Esophagus squamous epithelium (tissue), 5 donors: ENCODE measurements at regions not wholly inside any gene's neighbourhood (a gene's known extent, or its start where the extent isn't known, plus 50 kb on each side); places are given as distances from the start of the nearest gene placed in this dataset.

Experiments
- DNase-seq: peaks from one replicate; lab custom pipeline; 2025; lab: John Stamatoyannopoulos, UW
- H3K27ac ChIP-seq, 4 donors: fragments of 200-600 bp; sonication (generic); one replicate each; pipeline ENCODE4 v1.5.1; 2016 to 2019; ENCODE audit warnings: mild to moderate bottlenecking in 1 of 4
- H3K27me3 ChIP-seq, 4 donors: fragments of 200-600 bp; sonication (generic); 1 replicate in 3 of 4; 2 replicates in 1 of 4; pipeline versions ENCODE4 v1.5.1 to v1.6.0; 2017 to 2021; ENCODE audit warnings: antibody characterized with exemption in 1 of 4
- H3K36me3 ChIP-seq, 3 donors: fragments of 200-600 bp; sonication (generic); one replicate each; pipeline ENCODE4 v1.5.1; 2016 to 2019
- H3K4me1 ChIP-seq, 3 donors: fragments of 200-600 bp; sonication (generic); one replicate each; pipeline ENCODE4 v1.5.1; 2017 to 2019
- H3K4me3 ChIP-seq, 4 donors: fragments of 200-600 bp; sonication (generic); 1 replicate in 3 of 4; 2 replicates in 1 of 4; pipeline ENCODE4 v1.5.1; 2016 to 2019; ENCODE audit warnings: mild to moderate bottlenecking in 2 of 4, moderate library complexity in 1 of 4
- H3K9me3 ChIP-seq, 3 donors: fragments of 200-600 bp; sonication (generic); one replicate each; pipeline ENCODE4 v1.5.1; 2016 to 2019
- POLR2A ChIP-seq, 4 donors: fragments of 450-650 bp; IDR thresholded peaks; one replicate each; pipeline ENCODE4 v1.6.1; 2017; ENCODE audit warnings: antibody characterized with exemption in 4 of 4, mild to moderate bottlenecking in 4 of 4, moderate library complexity in 3 of 4
- whole genome bisulfite sequencing, 2 donors: methylation state at CpG; one replicate each; pipeline ENCODE4 v1.1.5; 2018; 5-methylcytosine and 5-hydroxymethylcytosine counted together
- intact Hi-C: fragments of 100-400 bp; cut with DNase I; formaldehyde crosslinking; loops from one replicate; pipeline ENCODE4 v1.15.0; 2022
- TF ChIP-seq, protein P1 (sequence below), 6 experiments: fragments of 450-650 bp in 4 of 6; fragments of 200-600 bp in 2 of 6; sonication (generic) in 2 of 6; IDR thresholded peaks; one replicate each; pipeline ENCODE4 v1.5.1; 2016 to 2019; ENCODE audit warnings: antibody characterized with exemption in 6 of 6, mild to moderate bottlenecking in 4 of 6, moderate library complexity in 4 of 6
- donor health status: DM: yes; HTN: yes; CAD: no.

GRCh38 chr10:4775808-4776207, 50.2 kb upstream of the AKR1E2 start:
- intact Hi-C loops, result no loop called here

DNA sequence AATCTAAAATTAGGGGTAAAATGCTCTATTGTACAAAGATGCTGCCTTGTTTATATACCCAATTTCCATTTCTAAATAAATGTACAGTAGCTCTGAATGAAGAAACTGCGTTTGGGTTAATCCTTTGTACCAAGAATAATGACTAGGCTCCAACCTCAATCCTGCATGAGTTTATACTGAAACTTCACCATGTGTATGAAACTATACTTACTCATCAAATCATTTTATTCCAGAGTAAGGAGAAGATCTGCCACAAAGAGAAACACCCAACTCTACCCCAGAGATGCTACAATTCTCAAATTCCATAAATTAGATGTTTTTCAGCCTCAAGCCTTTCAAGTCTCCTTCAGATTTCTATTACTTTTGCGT, 53.8 kb upstream of the AKR1E2 start:
- H3K27ac ChIP-seq, result no peak overlapping the region
- intact Hi-C loops, result no loop called here
- 67 to 80% methylated on average over 2 of the region's 2 CpGs for WGBS, 2 donors
- peaks cover 0 to 23% (median 0%) of the 10 kb centered on the region in 3 donors for H3K4me1 ChIP-seq
- H3K36me3 ChIP-seq, result no peaks in the 10 kb centered on the region
- no peak overlapping the region for H3K4me3 ChIP-seq
- DNase-seq, result no peak
- no peaks in the 10 kb centered on the region for H3K9me3 ChIP-seq
- no peaks in the 10 kb centered on the region for H3K27me3 ChIP-seq
- TF ChIP-seq POLR2A (IDR thresholded peaks at IDR 0.05), result no peak
- TF ChIP-seq, protein P1, sequence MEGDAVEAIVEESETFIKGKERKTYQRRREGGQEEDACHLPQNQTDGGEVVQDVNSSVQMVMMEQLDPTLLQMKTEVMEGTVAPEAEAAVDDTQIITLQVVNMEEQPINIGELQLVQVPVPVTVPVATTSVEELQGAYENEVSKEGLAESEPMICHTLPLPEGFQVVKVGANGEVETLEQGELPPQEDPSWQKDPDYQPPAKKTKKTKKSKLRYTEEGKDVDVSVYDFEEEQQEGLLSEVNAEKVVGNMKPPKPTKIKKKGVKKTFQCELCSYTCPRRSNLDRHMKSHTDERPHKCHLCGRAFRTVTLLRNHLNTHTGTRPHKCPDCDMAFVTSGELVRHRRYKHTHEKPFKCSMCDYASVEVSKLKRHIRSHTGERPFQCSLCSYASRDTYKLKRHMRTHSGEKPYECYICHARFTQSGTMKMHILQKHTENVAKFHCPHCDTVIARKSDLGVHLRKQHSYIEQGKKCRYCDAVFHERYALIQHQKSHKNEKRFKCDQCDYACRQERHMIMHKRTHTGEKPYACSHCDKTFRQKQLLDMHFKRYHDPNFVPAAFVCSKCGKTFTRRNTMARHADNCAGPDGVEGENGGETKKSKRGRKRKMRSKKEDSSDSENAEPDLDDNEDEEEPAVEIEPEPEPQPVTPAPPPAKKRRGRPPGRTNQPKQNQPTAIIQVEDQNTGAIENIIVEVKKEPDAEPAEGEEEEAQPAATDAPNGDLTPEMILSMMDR (IDR thresholded peaks at IDR 0.05), result no peak

More at GRCh38 chr10:4775808-4776207, 50.2 kb upstream of the AKR1E2 start:
- no peak overlapping the region for H3K27ac ChIP-seq
- H3K4me3 ChIP-seq, result no peak overlapping the region
- no peaks in the 10 kb centered on the region for H3K27me3 ChIP-seq
- H3K36me3 ChIP-seq, result no peaks in the 10 kb centered on the region
- no peaks in the 10 kb centered on the region for H3K9me3 ChIP-seq
- peaks cover 0 to 20% (median 4%) of the 10 kb centered on the region in 3 donors for H3K4me1 ChIP-seq
- WGBS, 2 donors, result 68 to 85% methylated on average over 2 of the region's 2 CpGs
- no peak for DNase-seq
- TF ChIP-seq POLR2A (IDR thresholded peaks at IDR 0.05), result no peak
- TF ChIP-seq, protein P1 (IDR thresholded peaks at IDR 0.05), result no peak

GRCh38 chr10:4771554-4772201, 54.3 kb upstream of the AKR1E2 start:
- peak overlapping the region; percentile 7 to 73 (median 62) for H3K27ac ChIP-seq
- no peaks in the 10 kb centered on the region for H3K27me3 ChIP-seq
- DNase-seq, result no peak
- no peaks in the 10 kb centered on the region for H3K9me3 ChIP-seq
- H3K4me1 ChIP-seq, result peaks cover under 1 to 28% (median 2%) of the 10 kb centered on the region in 3 donors
- no peak overlapping the region for H3K4me3 ChIP-seq
- 71 to 80% methylated on average over 5 of the region's 5 CpGs for WGBS, 2 donors
- intact Hi-C loops, result no loop called here
- no peaks in the 10 kb centered on the region for H3K36me3 ChIP-seq
- TF ChIP-seq, protein P1 (IDR thresholded peaks at IDR 0.05), result no peak
- TF ChIP-seq POLR2A (IDR thresholded peaks at IDR 0.05), result no peak

GRCh38 chr10:4770801-4771553, 55.0 kb upstream of the AKR1E2 start:
- Histone ChIP-seq H3K27me3 (no peaks in the 10 kb centered on the region), H3K27ac (peak overlapping the region; percentile 7 to 73 (median 62)), H3K4me1 (peaks cover 7 to 35% (median 7%) of the 10 kb centered on the region in 3 donors), H3K36me3 (no peaks in the 10 kb centered on the region), H3K4me3 (no peak overlapping the region), H3K9me3 (no peaks in the 10 kb centered on the region)
- intact Hi-C loops, result no loop called here
- no peak for TF ChIP-seq POLR2A (IDR thresholded peaks at IDR 0.05)
- TF ChIP-seq, protein P1 (IDR thresholded peaks at IDR 0.05), result peak in 5 of 6 experiments; percentile 8 to 61 (median 37)
- WGBS, 2 donors, result 4 to 6% methylated on average over 3 of the region's 3 CpGs
- DNase-seq, result no peak

- Histone ChIP-seq H3K36me3 (no peaks in the 10 kb centered on the region), H3K27ac (peak overlapping the region in 1 of 4 donors; percentile 1), H3K27me3 (no peaks in the 10 kb centered on the region), H3K4me1 (peaks cover 7 to 53% (median 9%) of the 10 kb centered on the region in 3 donors), H3K4me3 (no peak overlapping the region), H3K9me3 (no peaks in the 10 kb centered on the region)
- WGBS, 2 donors, result 76 to 80% methylated on average over 2 of the region's 2 CpGs
- no peak for DNase-seq
- intact Hi-C loops, result loop anchor here (5.0 to 10.0 kb wide), 3 partner anchors 114 to 986 kb away; no protein-coding TSS in a partner anchor
- TF ChIP-seq, protein P1 (IDR thresholded peaks at IDR 0.05), result no peak
- TF ChIP-seq POLR2A (IDR thresholded peaks at IDR 0.05), result no peak
These were observed 57.6 kb upstream of the AKR1E2 start for GRCh38 chr10:4768416-4768815.
